ENCODE measurements at regions not wholly inside any gene's neighbourhood (a gene's known extent, or its start where the extent isn't known, plus 50 kb on each side); places are given as distances from the start of the nearest gene placed in this dataset.
"Not testable (repeated sequence)": the region's sequence is repeated elsewhere in the genome, so short reads cannot be mapped to it uniquely, and the experiment has no call there.

DNA sequence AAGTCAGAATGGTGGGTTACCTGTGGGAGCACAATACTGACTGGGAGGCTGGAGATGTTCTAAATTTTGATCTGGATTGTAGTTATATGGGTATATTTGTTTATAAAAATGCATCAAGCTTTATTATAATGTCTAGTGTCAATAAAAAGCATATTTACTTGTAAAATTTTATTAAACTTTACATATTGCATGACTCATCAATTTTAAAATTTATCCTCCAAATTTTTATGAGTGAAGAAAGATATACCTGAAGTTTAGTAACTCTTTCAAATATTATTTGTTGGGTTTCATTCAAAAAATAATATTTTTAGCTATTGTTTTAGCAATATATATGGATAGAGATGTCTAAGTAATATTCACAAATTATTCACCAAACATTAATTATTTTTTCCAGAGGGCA is 103.0 kb downstream of the ANXA5 start:
- no peak overlapping the region for H3K27ac Mint-ChIP-seq (ENCODE audit: unreplicated experiment)
- H3K9me3 Mint-ChIP-seq (ENCODE audit: unreplicated experiment): no peaks in the 10 kb centered on the region
- TF ChIP-seq, protein P1, sequence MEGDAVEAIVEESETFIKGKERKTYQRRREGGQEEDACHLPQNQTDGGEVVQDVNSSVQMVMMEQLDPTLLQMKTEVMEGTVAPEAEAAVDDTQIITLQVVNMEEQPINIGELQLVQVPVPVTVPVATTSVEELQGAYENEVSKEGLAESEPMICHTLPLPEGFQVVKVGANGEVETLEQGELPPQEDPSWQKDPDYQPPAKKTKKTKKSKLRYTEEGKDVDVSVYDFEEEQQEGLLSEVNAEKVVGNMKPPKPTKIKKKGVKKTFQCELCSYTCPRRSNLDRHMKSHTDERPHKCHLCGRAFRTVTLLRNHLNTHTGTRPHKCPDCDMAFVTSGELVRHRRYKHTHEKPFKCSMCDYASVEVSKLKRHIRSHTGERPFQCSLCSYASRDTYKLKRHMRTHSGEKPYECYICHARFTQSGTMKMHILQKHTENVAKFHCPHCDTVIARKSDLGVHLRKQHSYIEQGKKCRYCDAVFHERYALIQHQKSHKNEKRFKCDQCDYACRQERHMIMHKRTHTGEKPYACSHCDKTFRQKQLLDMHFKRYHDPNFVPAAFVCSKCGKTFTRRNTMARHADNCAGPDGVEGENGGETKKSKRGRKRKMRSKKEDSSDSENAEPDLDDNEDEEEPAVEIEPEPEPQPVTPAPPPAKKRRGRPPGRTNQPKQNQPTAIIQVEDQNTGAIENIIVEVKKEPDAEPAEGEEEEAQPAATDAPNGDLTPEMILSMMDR (IDR thresholded peaks at IDR 0.05; ENCODE audit: partially characterized antibody, unreplicated experiment): no peak
- DNase-seq: no peak
- H3K4me3 Mint-ChIP-seq (ENCODE audit: unreplicated experiment): no peak overlapping the region
- H3K36me3 Mint-ChIP-seq (ENCODE audit: unreplicated experiment): no peaks in the 10 kb centered on the region
- no peaks in the 10 kb centered on the region for H3K4me1 Mint-ChIP-seq (ENCODE audit: low read depth, unreplicated experiment)
- no peaks in the 10 kb centered on the region for H3K27me3 Mint-ChIP-seq (ENCODE audit: unreplicated experiment)

DNA sequence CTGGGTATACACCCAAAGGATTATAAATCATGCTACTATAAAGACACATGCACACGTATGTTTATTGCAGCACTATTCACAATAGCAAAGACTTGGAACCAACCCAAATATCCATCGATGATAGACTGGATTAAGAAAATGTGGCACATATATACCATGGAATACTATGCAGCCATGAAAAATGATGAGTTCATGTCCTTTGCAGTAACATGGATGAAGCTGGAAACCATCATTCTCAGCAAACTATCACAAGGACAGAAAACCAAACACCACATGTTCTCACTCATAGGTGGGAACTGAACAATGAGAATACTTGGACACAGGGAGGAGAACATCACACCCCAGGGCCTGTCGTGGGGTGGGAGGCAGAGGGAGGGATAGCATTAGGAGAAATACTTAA is 104.5 kb downstream of the ANXA5 start:
- not testable (repeated sequence) for H3K4me3 Mint-ChIP-seq (ENCODE audit: unreplicated experiment); DNase-seq; H3K9me3 Mint-ChIP-seq (ENCODE audit: unreplicated experiment); H3K4me1 Mint-ChIP-seq (ENCODE audit: low read depth, unreplicated experiment); H3K36me3 Mint-ChIP-seq (ENCODE audit: unreplicated experiment); H3K27me3 Mint-ChIP-seq (ENCODE audit: unreplicated experiment); H3K27ac Mint-ChIP-seq (ENCODE audit: unreplicated experiment)

DNA sequence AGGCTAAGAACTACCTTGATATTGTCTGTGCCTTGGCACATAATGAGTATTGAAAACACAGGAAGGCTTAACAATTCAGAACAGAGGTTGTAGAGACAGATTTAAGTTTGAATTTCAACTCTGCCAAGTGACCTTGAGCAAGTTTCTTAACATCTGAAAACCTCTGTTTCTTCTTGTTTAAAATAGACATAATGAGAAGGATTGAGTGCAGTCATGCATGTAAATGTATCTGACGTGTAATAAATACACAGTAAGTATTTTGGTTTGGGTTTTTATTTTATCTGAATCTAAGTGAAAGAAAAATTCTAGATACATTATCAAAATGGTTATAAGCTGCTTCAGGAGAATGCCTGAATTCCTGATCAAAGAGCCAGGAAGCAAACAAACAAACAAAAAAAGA is 111.9 kb downstream of the ANXA5 start:
- no peaks in the 10 kb centered on the region for H3K36me3 Mint-ChIP-seq (ENCODE audit: unreplicated experiment)
- no peaks in the 10 kb centered on the region for H3K9me3 Mint-ChIP-seq (ENCODE audit: unreplicated experiment)
- TF ChIP-seq, protein P1 (IDR thresholded peaks at IDR 0.05; ENCODE audit: partially characterized antibody, unreplicated experiment): no peak
- H3K4me1 Mint-ChIP-seq (ENCODE audit: low read depth, unreplicated experiment): no peaks in the 10 kb centered on the region
- H3K4me3 Mint-ChIP-seq (ENCODE audit: unreplicated experiment): no peak overlapping the region
- DNase-seq: no peak
- no peaks in the 10 kb centered on the region for H3K27me3 Mint-ChIP-seq (ENCODE audit: unreplicated experiment)
- no peak overlapping the region for H3K27ac Mint-ChIP-seq (ENCODE audit: unreplicated experiment)

DNA sequence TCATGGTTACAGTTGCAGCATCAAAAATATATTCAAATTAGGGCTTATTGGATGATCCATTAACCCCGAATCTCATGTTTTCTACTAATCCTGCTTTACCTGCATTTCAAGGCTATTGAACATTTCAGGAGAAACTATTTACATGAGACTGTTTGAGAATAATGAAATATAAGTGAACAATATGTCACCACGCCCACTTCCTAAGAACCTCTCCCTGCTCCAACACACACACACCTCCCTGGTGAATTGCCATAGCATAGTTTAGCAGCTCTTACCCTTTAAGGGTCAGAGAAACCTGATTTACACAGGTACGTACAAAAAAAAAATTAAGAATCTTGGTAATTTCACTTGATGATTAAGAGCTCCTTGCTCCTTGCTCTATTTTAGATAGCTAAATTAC is 113.4 kb downstream of the ANXA5 start:
- no peaks in the 10 kb centered on the region for H3K4me1 Mint-ChIP-seq (ENCODE audit: low read depth, unreplicated experiment)
- no peak overlapping the region for H3K27ac Mint-ChIP-seq (ENCODE audit: unreplicated experiment)
- TF ChIP-seq, protein P1 (IDR thresholded peaks at IDR 0.05; ENCODE audit: partially characterized antibody, unreplicated experiment): no peak
- no peak overlapping the region for H3K4me3 Mint-ChIP-seq (ENCODE audit: unreplicated experiment)
- H3K9me3 Mint-ChIP-seq (ENCODE audit: unreplicated experiment): no peaks in the 10 kb centered on the region
- no peak for DNase-seq
- H3K27me3 Mint-ChIP-seq (ENCODE audit: unreplicated experiment): no peaks in the 10 kb centered on the region
- H3K36me3 Mint-ChIP-seq (ENCODE audit: unreplicated experiment): no peaks in the 10 kb centered on the region

DNA sequence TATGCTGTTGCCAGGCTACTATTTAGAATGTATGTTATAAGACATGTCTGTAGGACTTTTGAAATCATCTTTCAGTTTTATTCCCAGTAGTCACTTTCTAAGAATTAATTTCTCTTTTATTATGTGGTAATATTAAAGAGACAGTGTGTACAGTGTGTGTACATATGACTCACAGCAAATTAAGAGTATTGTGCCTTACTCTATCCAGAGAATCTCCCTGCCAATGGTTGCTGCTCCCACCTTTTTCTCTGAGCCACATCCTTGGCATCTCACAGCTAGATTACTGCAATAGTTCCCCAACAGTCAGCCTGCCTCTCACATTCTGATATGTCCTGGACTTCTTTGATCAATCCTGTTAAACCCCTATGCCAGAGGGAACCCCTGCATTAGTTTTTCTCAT is 114.5 kb downstream of the ANXA5 start:
- no peaks in the 10 kb centered on the region for H3K27me3 Mint-ChIP-seq (ENCODE audit: unreplicated experiment)
- no peak overlapping the region for H3K4me3 Mint-ChIP-seq (ENCODE audit: unreplicated experiment)
- TF ChIP-seq, protein P1 (IDR thresholded peaks at IDR 0.05; ENCODE audit: partially characterized antibody, unreplicated experiment): no peak
- no peaks in the 10 kb centered on the region for H3K36me3 Mint-ChIP-seq (ENCODE audit: unreplicated experiment)
- H3K9me3 Mint-ChIP-seq (ENCODE audit: unreplicated experiment): no peaks in the 10 kb centered on the region
- DNase-seq: no peak
- no peak overlapping the region for H3K27ac Mint-ChIP-seq (ENCODE audit: unreplicated experiment)
- no peaks in the 10 kb centered on the region for H3K4me1 Mint-ChIP-seq (ENCODE audit: low read depth, unreplicated experiment)

DNA sequence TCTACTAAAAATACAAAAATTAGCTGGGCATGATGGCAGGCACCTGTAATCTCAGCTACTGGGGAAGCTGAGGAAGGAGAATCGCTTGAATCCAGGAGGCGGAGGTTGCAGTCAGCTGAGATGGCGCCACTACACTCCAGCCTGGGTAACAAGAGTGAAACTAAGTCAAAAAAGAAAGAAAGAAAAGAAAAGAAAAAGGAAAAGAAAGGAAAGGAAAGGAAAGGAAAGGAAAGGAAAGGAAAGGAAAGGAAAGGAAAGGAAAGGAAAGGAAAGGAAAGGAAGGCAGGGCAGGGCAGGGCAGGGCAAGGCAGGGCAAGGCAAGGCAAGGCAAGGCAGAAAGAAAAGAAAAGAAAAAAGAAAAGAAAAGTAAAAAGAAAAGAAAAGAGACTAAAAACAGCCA is 121.4 kb downstream of the ANXA5 start:
- not testable (repeated sequence) for H3K9me3 Mint-ChIP-seq (ENCODE audit: unreplicated experiment); H3K36me3 Mint-ChIP-seq (ENCODE audit: unreplicated experiment); H3K4me3 Mint-ChIP-seq (ENCODE audit: unreplicated experiment); H3K4me1 Mint-ChIP-seq (ENCODE audit: low read depth, unreplicated experiment); H3K27ac Mint-ChIP-seq (ENCODE audit: unreplicated experiment); DNase-seq; H3K27me3 Mint-ChIP-seq (ENCODE audit: unreplicated experiment)

Measured in glutamatergic neuron (in vitro differentiated cells).